ENCODE measurements at regions not wholly inside any gene's neighbourhood (a gene's known extent, or its start where the extent isn't known, plus 50 kb on each side); places are given as distances from the start of the nearest gene placed in this dataset.

GRCh38 chr6:134374491-134375219 is 56.7 kb upstream of the SGK1 start:
- DNase-seq: no peak

GRCh38 chr6:134373993-134374392 is 56.1 kb upstream of the SGK1 start:
- no peak for DNase-seq

GRCh38 chr6:134373282-134373922 is 55.5 kb upstream of the SGK1 start:
- DNase-seq: no peak

- DNase-seq: no peak
Measured at GRCh38 chr6:134372603-134373281, 54.8 kb upstream of the SGK1 start.

- DNase-seq: no peak
Measured at GRCh38 chr6:134368670-134369069, 50.8 kb upstream of the SGK1 start.

Measured in activated CD4-positive, alpha-beta T cell treated with anti-CD3 and anti-CD28 coated beads for 1 hour (primary cell).